ENCODE measurements at regions not wholly inside any gene's neighbourhood (a gene's known extent, or its start where the extent isn't known, plus 50 kb on each side); places are given as distances from the start of the nearest gene placed in this dataset.

DNA sequence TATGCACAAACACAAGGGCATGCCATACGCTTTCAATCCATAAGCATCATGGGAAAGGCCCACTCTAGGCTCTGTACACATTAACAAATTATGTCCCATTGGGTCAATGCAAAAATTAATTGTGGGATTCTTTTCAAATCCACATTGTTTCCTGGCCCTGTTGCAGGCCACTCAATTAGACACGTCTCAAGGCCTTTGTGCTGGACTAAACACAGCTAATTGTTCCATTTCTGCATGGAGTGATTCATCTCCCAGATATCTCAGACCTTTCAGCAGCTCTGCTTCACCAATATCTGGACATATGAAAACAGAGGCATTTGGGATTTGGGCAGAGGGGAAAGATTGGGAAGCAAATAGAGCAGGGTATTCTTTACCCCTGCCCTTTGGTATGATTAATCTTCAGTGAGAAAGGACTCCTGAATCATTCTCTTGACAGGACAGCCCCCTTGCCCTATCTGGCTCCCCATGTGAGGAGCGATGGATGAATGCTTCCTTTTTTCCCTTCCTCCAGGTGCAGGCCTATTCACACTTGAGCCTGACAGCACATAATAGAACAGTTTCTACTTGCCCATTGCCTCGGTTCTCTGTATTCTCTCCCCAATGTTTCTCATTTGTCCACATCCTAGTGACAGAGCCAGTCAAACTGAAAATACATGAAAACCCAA lies 547.6 kb downstream of the HAO1 start:
- no peaks in the 10 kb centered on the region for H3K9me3 ChIP-seq (ENCODE audit: control insufficient read depth in 1 of 2, low read length in 2 of 2)
- no peak overlapping the region for H3K27ac ChIP-seq (ENCODE audit: low read depth, low read length)
- H3K36me3 ChIP-seq (ENCODE audit: control insufficient read depth in 1 of 2, insufficient read depth in 2 of 2, low read length in 2 of 2), result no peaks in the 10 kb centered on the region
- H3K27me3 ChIP-seq (ENCODE audit: control insufficient read depth in 1 of 2, insufficient read depth in 2 of 2, low read length in 2 of 2), result no peaks in the 10 kb centered on the region
- H3K4me1 ChIP-seq (ENCODE audit: control insufficient read depth in 1 of 2, insufficient read depth in 2 of 2, low read length in 2 of 2), result no peaks in the 10 kb centered on the region
- H3K9ac ChIP-seq (ENCODE audit: low read depth in 1 of 2, low read length in 2 of 2), result no peak overlapping the region
- no peak overlapping the region for H3K4me3 ChIP-seq (ENCODE audit: low read depth in 1 of 2, low read length in 2 of 2)

DNA sequence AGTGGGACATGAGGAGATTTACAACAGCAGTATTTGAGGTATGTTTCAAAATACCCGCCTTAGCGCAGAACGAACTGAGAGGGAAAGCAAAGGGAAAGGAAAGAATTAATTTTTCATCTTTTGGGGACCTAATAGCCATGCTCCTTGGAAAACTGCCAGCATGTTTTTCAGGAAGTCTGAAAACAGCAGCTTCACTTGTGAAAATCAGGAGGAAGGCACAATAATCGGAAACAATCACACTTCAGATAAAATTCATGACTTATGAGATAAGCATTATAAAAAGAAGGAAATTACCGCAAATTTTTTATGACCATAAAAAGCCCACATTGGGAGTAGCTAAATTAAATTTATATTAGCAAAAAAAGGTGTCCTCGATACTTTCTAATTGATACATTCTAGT lies 541.1 kb downstream of the HAO1 start:
- Histone ChIP-seq H3K27me3 (ENCODE audit: control insufficient read depth in 1 of 2, insufficient read depth in 2 of 2, low read length in 2 of 2) (no peaks in the 10 kb centered on the region), H3K27ac (ENCODE audit: low read depth, low read length) (no peak overlapping the region), H3K9ac (ENCODE audit: low read depth in 1 of 2, low read length in 2 of 2) (no peak overlapping the region), H3K4me1 (ENCODE audit: control insufficient read depth in 1 of 2, insufficient read depth in 2 of 2, low read length in 2 of 2) (no peaks in the 10 kb centered on the region), H3K4me3 (ENCODE audit: low read depth in 1 of 2, low read length in 2 of 2) (no peak overlapping the region), H3K9me3 (ENCODE audit: control insufficient read depth in 1 of 2, low read length in 2 of 2) (no peaks in the 10 kb centered on the region), H3K36me3 (ENCODE audit: control insufficient read depth in 1 of 2, insufficient read depth in 2 of 2, low read length in 2 of 2) (no peaks in the 10 kb centered on the region)

DNA sequence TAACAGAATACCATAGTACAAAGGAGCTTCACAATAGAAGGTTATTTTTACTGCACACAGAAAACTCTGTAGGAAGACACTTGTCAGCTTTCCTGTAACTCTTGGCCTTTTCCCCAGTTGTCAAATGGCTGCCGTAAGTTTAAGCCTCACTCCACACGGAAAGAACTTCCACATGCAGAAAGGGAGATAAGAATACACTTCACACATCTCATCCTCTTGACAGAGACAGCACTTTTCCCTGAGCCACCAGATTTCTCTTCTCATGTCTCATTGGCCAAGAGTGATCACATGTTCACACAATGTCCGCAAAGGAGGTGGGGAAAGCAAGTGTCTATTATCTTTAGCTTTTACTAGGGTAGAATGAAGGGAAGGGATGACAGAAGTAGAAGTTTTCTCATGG lies 540.7 kb downstream of the HAO1 start:
- Histone ChIP-seq H3K36me3 (ENCODE audit: control insufficient read depth in 1 of 2, insufficient read depth in 2 of 2, low read length in 2 of 2) (no peaks in the 10 kb centered on the region), H3K9ac (ENCODE audit: low read depth in 1 of 2, low read length in 2 of 2) (no peak overlapping the region), H3K9me3 (ENCODE audit: control insufficient read depth in 1 of 2, low read length in 2 of 2) (no peaks in the 10 kb centered on the region), H3K27ac (ENCODE audit: low read depth, low read length) (no peak overlapping the region), H3K4me1 (ENCODE audit: control insufficient read depth in 1 of 2, insufficient read depth in 2 of 2, low read length in 2 of 2) (no peaks in the 10 kb centered on the region), H3K4me3 (ENCODE audit: low read depth in 1 of 2, low read length in 2 of 2) (no peak overlapping the region), H3K27me3 (ENCODE audit: control insufficient read depth in 1 of 2, insufficient read depth in 2 of 2, low read length in 2 of 2) (no peaks in the 10 kb centered on the region)

DNA sequence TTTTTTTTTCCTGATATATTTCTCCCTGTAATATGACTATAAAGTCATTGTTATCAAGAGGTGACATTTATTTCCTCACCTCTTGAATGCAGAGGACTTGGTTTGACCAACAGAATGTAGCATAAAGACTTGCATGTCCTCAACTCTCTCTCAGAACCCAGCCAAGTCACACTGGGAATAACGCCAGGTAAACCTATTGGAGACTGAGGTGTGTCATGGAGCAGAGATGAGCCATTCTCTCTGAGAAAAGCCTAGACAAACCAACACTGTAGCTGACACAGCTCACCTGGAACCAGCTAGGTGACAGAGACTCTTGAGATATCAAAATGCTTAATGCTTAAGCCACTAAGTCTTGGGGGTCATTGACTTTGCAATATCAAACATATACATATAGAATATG lies 533.6 kb downstream of the HAO1 start:
- H3K27me3 ChIP-seq (ENCODE audit: control insufficient read depth in 1 of 2, insufficient read depth in 2 of 2, low read length in 2 of 2), result no peaks in the 10 kb centered on the region
- no peak overlapping the region for H3K9ac ChIP-seq (ENCODE audit: low read depth in 1 of 2, low read length in 2 of 2)
- H3K4me3 ChIP-seq (ENCODE audit: low read depth in 1 of 2, low read length in 2 of 2), result no peak overlapping the region
- H3K4me1 ChIP-seq (ENCODE audit: control insufficient read depth in 1 of 2, insufficient read depth in 2 of 2, low read length in 2 of 2), result no peaks in the 10 kb centered on the region
- H3K27ac ChIP-seq (ENCODE audit: low read depth, low read length), result no peak overlapping the region
- H3K36me3 ChIP-seq (ENCODE audit: control insufficient read depth in 1 of 2, insufficient read depth in 2 of 2, low read length in 2 of 2), result no peaks in the 10 kb centered on the region
- no peaks in the 10 kb centered on the region for H3K9me3 ChIP-seq (ENCODE audit: control insufficient read depth in 1 of 2, low read length in 2 of 2)

DNA sequence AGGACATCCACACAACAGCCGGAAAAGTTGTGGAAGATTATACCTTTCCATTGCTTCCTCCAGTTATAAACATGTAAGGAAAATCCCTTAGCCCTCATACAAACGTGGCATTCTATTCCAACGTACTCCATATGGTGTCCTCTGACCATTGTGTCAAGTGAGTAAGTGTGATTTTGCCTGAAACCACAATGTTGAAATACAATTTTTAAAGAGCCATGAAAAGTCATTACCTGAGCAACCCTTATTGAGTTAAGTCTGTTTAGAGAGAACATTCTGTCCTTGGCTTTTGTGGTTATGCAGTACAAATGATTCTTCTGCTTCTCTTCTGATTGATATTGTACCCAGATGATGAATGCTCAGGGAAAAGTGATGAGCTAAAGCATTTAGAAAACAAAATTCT lies 530.1 kb downstream of the HAO1 start:
- Histone ChIP-seq H3K27ac (ENCODE audit: low read depth, low read length) (no peak overlapping the region), H3K9me3 (ENCODE audit: control insufficient read depth in 1 of 2, low read length in 2 of 2) (no peaks in the 10 kb centered on the region), H3K4me3 (ENCODE audit: low read depth in 1 of 2, low read length in 2 of 2) (no peak overlapping the region), H3K4me1 (ENCODE audit: control insufficient read depth in 1 of 2, insufficient read depth in 2 of 2, low read length in 2 of 2) (no peaks in the 10 kb centered on the region), H3K9ac (ENCODE audit: low read depth in 1 of 2, low read length in 2 of 2) (no peak overlapping the region), H3K36me3 (ENCODE audit: control insufficient read depth in 1 of 2, insufficient read depth in 2 of 2, low read length in 2 of 2) (no peaks in the 10 kb centered on the region), H3K27me3 (ENCODE audit: control insufficient read depth in 1 of 2, insufficient read depth in 2 of 2, low read length in 2 of 2) (no peaks in the 10 kb centered on the region)

DNA sequence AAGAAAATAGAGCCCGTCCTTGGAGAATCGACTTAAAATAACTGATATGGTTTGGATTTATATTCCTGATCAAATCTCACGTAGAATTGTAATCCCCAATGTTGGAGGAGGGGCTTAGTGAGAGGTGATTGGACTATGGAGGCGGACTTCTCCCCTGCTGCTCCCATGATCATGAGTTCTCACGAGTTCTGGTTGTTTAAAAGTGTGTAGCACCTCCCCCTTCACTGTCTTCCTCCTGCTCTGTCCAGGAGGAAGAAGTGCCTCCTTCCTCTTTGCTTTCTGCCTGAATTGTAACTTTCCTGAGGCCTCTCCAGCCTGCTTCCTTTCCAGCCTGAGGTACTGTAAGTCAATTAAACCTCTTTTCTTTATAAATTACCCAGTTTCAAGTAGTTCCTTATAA lies 529.2 kb downstream of the HAO1 start:
- Histone ChIP-seq H3K9me3 (ENCODE audit: control insufficient read depth in 1 of 2, low read length in 2 of 2) (no peaks in the 10 kb centered on the region), H3K27ac (ENCODE audit: low read depth, low read length) (no peak overlapping the region), H3K4me3 (ENCODE audit: low read depth in 1 of 2, low read length in 2 of 2) (no peak overlapping the region)

DNA sequence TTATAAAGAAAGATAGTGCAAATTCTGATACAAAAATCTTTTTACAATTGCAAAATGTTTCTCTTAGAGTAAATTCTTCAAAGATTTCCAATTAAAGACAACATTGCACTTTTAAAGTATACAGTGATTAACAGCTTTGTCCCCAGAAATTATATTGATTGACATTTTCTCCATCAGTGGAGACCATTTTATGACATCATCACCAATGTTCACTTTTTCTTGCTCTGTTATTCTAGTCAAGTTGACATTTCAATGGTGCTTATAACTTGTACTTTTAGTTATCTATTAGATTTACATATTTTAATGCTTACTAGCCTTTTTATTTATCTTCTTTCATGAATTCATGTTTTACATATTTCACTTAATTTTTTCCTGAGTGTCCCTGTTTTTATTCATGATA lies 524.8 kb downstream of the HAO1 start:
- Histone ChIP-seq H3K36me3 (ENCODE audit: control insufficient read depth in 1 of 2, insufficient read depth in 2 of 2, low read length in 2 of 2) (no peaks in the 10 kb centered on the region), H3K4me3 (ENCODE audit: low read depth in 1 of 2, low read length in 2 of 2) (no peak overlapping the region), H3K4me1 (ENCODE audit: control insufficient read depth in 1 of 2, insufficient read depth in 2 of 2, low read length in 2 of 2) (no peaks in the 10 kb centered on the region), H3K27me3 (ENCODE audit: control insufficient read depth in 1 of 2, insufficient read depth in 2 of 2, low read length in 2 of 2) (no peaks in the 10 kb centered on the region), H3K9me3 (ENCODE audit: control insufficient read depth in 1 of 2, low read length in 2 of 2) (no peaks in the 10 kb centered on the region), H3K9ac (ENCODE audit: low read depth in 1 of 2, low read length in 2 of 2) (no peak overlapping the region), H3K27ac (ENCODE audit: low read depth, low read length) (no peak overlapping the region)

More for the DNA sequence above, 529.2 kb downstream of the HAO1 start:
- H3K27me3 ChIP-seq (ENCODE audit: control insufficient read depth in 1 of 2, insufficient read depth in 2 of 2, low read length in 2 of 2), result no peaks in the 10 kb centered on the region
- no peaks in the 10 kb centered on the region for H3K4me1 ChIP-seq (ENCODE audit: control insufficient read depth in 1 of 2, insufficient read depth in 2 of 2, low read length in 2 of 2)
- H3K36me3 ChIP-seq (ENCODE audit: control insufficient read depth in 1 of 2, insufficient read depth in 2 of 2, low read length in 2 of 2), result no peaks in the 10 kb centered on the region
- H3K9ac ChIP-seq (ENCODE audit: low read depth in 1 of 2, low read length in 2 of 2), result no peak overlapping the region

DNA sequence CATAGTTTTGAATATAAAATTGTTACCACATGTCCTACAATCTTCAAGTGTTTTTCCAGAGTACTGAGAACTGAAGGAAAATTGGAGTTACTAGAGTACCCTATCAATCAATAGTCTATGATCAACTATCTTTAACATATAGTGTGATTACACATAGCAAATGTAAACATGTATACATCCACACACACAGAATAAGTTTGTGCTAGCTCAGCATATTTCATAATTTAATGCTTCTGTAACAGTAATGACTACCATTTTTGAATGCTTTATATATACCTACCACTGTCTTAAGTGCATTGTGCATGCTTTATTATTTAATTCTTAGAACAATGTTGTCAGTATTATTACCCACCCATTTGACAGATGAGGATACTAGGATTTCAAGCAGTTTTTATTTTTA lies 523.9 kb downstream of the HAO1 start:
- Histone ChIP-seq H3K4me3 (ENCODE audit: low read depth in 1 of 2, low read length in 2 of 2) (no peak overlapping the region), H3K4me1 (ENCODE audit: control insufficient read depth in 1 of 2, insufficient read depth in 2 of 2, low read length in 2 of 2) (no peaks in the 10 kb centered on the region), H3K36me3 (ENCODE audit: control insufficient read depth in 1 of 2, insufficient read depth in 2 of 2, low read length in 2 of 2) (no peaks in the 10 kb centered on the region), H3K27me3 (ENCODE audit: control insufficient read depth in 1 of 2, insufficient read depth in 2 of 2, low read length in 2 of 2) (no peaks in the 10 kb centered on the region), H3K9ac (ENCODE audit: low read depth in 1 of 2, low read length in 2 of 2) (no peak overlapping the region), H3K9me3 (ENCODE audit: control insufficient read depth in 1 of 2, low read length in 2 of 2) (no peaks in the 10 kb centered on the region), H3K27ac (ENCODE audit: low read depth, low read length) (no peak overlapping the region)

DNA sequence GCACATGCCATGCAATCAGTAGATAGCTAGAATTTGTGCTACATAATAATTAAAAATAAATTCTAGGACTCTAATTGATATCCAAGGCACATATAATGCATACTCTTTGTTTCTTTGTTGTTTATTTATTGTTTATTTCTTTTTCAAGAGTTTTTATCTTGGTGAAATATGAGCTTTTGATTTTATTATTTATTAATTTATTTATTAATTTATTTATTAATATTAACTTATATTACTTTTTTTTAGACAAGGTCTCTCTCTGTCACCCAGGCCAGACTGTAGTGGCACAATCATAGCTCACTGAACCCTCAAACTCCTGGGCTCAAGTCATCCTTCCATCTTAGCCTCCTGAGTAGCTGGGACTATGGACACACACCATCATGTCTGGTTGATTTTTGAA lies 519.9 kb downstream of the HAO1 start:
- Histone ChIP-seq H3K4me3 (ENCODE audit: low read depth in 1 of 2, low read length in 2 of 2) (no peak overlapping the region), H3K9ac (ENCODE audit: low read depth in 1 of 2, low read length in 2 of 2) (no peak overlapping the region), H3K27me3 (ENCODE audit: control insufficient read depth in 1 of 2, insufficient read depth in 2 of 2, low read length in 2 of 2) (no peaks in the 10 kb centered on the region), H3K27ac (ENCODE audit: low read depth, low read length) (no peak overlapping the region), H3K36me3 (ENCODE audit: control insufficient read depth in 1 of 2, insufficient read depth in 2 of 2, low read length in 2 of 2) (no peaks in the 10 kb centered on the region), H3K4me1 (ENCODE audit: control insufficient read depth in 1 of 2, insufficient read depth in 2 of 2, low read length in 2 of 2) (no peaks in the 10 kb centered on the region), H3K9me3 (ENCODE audit: control insufficient read depth in 1 of 2, low read length in 2 of 2) (no peaks in the 10 kb centered on the region)

DNA sequence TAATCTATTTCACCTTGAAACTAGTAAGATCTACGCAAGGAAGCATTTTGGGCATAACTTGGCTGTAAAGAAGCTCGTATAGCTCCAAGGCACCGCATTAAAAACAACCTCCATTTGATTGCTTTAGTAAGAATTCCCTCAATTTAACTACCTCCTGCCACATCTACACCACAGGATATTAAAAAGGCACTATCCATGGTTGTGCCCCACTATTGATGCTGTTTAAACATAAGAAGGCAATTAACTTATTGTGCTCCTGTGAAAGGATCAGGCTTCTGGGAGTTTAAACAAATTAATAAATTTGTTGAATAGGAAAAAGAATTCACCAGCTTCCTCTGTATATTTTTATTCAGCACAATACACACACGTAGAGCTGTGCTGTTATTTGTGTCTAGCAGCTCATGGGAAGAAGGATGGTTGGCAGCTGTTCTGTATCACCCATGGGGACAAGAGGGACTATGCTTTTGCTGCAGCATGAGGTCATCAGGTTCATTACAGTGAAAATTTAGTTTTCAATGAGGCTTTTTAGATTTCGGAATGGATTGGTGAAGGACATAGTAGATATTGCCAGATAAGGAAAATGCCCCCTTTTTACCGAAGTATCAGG lies 513.3 kb downstream of the HAO1 start:
- no peaks in the 10 kb centered on the region for H3K4me1 ChIP-seq (ENCODE audit: control insufficient read depth in 1 of 2, insufficient read depth in 2 of 2, low read length in 2 of 2)
- H3K9ac ChIP-seq (ENCODE audit: low read depth in 1 of 2, low read length in 2 of 2), result no peak overlapping the region
- H3K27ac ChIP-seq (ENCODE audit: low read depth, low read length), result no peak overlapping the region
- H3K27me3 ChIP-seq (ENCODE audit: control insufficient read depth in 1 of 2, insufficient read depth in 2 of 2, low read length in 2 of 2), result no peaks in the 10 kb centered on the region
- H3K9me3 ChIP-seq (ENCODE audit: control insufficient read depth in 1 of 2, low read length in 2 of 2), result no peaks in the 10 kb centered on the region
- H3K4me3 ChIP-seq (ENCODE audit: low read depth in 1 of 2, low read length in 2 of 2), result no peak overlapping the region
- H3K36me3 ChIP-seq (ENCODE audit: control insufficient read depth in 1 of 2, insufficient read depth in 2 of 2, low read length in 2 of 2), result no peaks in the 10 kb centered on the region

All from duodenal mucosa (tissue), 2 donors.